MCF 10A (cell line): ENCODE measurements at regions not wholly inside any gene's neighbourhood (a gene's known extent, or its start where the extent isn't known, plus 50 kb on each side); places are given as distances from the start of the nearest gene placed in this dataset.
"Not testable (repeated sequence)": the region's sequence is repeated elsewhere in the genome, so short reads cannot be mapped to it uniquely, and the experiment has no call there.

Source experiments
- BruUV-seq: library from RNA; stranded (reverse); fragments of 400-500 nt; replicated peaks from 2 replicates; lab custom pipeline; 2021; lab: Mats Ljungman, UMichigan
- CTCF ChIA-PET: fragments of 300-600 bp; sonication (Branson Sonifier 250); formaldehyde crosslinking; extraction: SDS; loops from one replicate; lab custom pipeline; 2021; ENCODE audit warnings: antibody characterized with exemption, inconsistent platforms; lab: Yijun Ruan, JAX
- POLR2A ChIA-PET: fragments of 300-600, 350-650 bp; sonication (Branson Sonifier 250); formaldehyde crosslinking; extraction: SDS; loops from one replicate; lab custom pipeline; 2020; ENCODE audit warnings: antibody characterized with exemption, inconsistent platforms; lab: Yijun Ruan, JAX
- DNase-seq: peaks from one replicate; pipeline ENCODE4 v3.0.0-alpha.2; 2018; ENCODE audit not compliant: unreplicated experiment
- H3K27ac Mint-ChIP-seq: one replicate; pipeline ENCODE4 v1.8.0; 2022; ENCODE audit warnings: mild to moderate bottlenecking, low read depth, mixed read lengths; ENCODE audit not compliant: unreplicated experiment
- H3K27me3 Mint-ChIP-seq: one replicate; pipeline ENCODE4 v1.8.0; 2022; ENCODE audit warnings: mixed read lengths; ENCODE audit not compliant: insufficient read depth, unreplicated experiment
- H3K36me3 Mint-ChIP-seq: one replicate; pipeline ENCODE4 v1.8.0; 2022; ENCODE audit warnings: mild to moderate bottlenecking, moderate library complexity, mixed read lengths; ENCODE audit not compliant: insufficient read depth, unreplicated experiment
- H3K4me1 Mint-ChIP-seq: one replicate; pipeline ENCODE4 v1.8.0; 2022; ENCODE audit warnings: mixed read lengths; ENCODE audit not compliant: insufficient read depth, unreplicated experiment
- H3K4me3 Mint-ChIP-seq: one replicate; pipeline ENCODE4 v1.8.0; 2022; ENCODE audit warnings: mild to moderate bottlenecking, moderate library complexity, mixed read lengths; ENCODE audit not compliant: unreplicated experiment
- H3K9me3 Mint-ChIP-seq: one replicate; pipeline ENCODE4 v1.8.0; 2022; ENCODE audit warnings: mixed read lengths; ENCODE audit not compliant: unreplicated experiment
- intact Hi-C: fragments of 100-400 bp; cut with micrococcal nuclease; formaldehyde crosslinking; loops from 2 replicates; pipeline ENCODE4 v1.14.1; 2022
- TF ChIP-seq, protein P1 (sequence below): fragments of 200-600 bp; IDR thresholded peaks from one replicate; pipeline ENCODE4 v1.8.0; 2022; ENCODE audit warnings: antibody characterized with exemption, mild to moderate bottlenecking; ENCODE audit not compliant: unreplicated experiment

DNA sequence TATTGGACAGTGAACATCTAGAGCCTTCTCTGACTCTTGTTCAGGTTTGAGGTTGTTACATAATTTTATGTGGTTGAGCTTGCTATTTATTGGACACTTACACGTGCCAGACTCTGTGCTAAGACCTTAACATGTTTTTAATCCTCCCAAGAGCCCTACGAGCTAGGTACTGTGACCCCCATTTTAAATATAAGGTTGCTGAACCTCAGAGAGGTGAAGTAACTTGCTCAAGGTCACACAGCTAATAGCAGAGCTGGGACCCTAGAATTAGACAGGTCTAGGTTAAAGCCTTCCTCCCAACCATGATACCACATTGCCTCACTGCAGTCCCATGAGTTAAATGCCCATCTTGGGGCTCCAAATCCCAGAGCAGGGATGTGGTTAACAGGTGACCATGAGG, 135.7 kb upstream of the PITX1 start:
- H3K4me3 Mint-ChIP-seq: no peak overlapping the region
- ChIA-PET POLR2A (interaction anchor here (0.6 to 1.1 kb wide), 2 partner anchors 29 to 93 kb away, joined by 3 read pairs; no protein-coding TSS in a partner anchor), CTCF (interaction anchor here (0.6 to 0.7 kb wide), 3 partner anchors 33 to 238 kb away, joined by 3 read pairs; no protein-coding TSS in a partner anchor)
- DNase-seq: no peak
- H3K9me3 Mint-ChIP-seq: no peaks in the 10 kb centered on the region
- no peaks in the 10 kb centered on the region for H3K4me1 Mint-ChIP-seq
- TF ChIP-seq, protein P1, sequence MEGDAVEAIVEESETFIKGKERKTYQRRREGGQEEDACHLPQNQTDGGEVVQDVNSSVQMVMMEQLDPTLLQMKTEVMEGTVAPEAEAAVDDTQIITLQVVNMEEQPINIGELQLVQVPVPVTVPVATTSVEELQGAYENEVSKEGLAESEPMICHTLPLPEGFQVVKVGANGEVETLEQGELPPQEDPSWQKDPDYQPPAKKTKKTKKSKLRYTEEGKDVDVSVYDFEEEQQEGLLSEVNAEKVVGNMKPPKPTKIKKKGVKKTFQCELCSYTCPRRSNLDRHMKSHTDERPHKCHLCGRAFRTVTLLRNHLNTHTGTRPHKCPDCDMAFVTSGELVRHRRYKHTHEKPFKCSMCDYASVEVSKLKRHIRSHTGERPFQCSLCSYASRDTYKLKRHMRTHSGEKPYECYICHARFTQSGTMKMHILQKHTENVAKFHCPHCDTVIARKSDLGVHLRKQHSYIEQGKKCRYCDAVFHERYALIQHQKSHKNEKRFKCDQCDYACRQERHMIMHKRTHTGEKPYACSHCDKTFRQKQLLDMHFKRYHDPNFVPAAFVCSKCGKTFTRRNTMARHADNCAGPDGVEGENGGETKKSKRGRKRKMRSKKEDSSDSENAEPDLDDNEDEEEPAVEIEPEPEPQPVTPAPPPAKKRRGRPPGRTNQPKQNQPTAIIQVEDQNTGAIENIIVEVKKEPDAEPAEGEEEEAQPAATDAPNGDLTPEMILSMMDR: no peak
- no peaks in the 10 kb centered on the region for H3K36me3 Mint-ChIP-seq
- BruUV-seq: no TSS peak
- H3K27ac Mint-ChIP-seq: no peak overlapping the region
- intact Hi-C loops: no loop called here
- H3K27me3 Mint-ChIP-seq: peaks cover 22% of the 10 kb centered on the region

DNA sequence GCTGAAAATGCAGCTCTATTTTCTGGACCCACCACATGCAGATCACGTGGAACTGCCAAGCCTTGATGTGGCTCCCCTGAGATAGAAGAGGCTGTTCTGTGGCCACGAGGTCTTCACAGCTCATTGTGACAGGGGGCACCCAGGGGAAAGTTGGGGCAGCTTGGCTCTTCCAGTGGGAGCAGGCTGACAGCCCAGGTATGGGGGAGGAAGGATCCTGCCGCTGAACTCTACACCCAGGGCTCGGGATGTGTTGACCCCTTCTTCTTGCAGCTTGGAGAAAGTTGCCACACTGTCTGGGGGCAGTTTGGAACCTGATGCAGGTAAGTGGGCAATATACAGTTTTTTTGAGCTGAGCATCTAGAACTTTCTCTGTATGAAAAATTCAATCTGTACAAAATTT, 133.6 kb upstream of the PITX1 start:
- Mint-ChIP-seq H3K9me3 (no peaks in the 10 kb centered on the region), H3K4me1 (no peaks in the 10 kb centered on the region), H3K27ac (no peak overlapping the region), H3K4me3 (no peak overlapping the region), H3K36me3 (no peaks in the 10 kb centered on the region), H3K27me3 (peaks cover 21% of the 10 kb centered on the region)
- CTCF ChIA-PET: interaction anchor here (0.5 to 2.4 kb wide), 9 partner anchors 11 to 143 kb away, joined by 3 to 10 read pairs (median 3); no protein-coding TSS in a partner anchor
- no peak for DNase-seq
- TF ChIP-seq, protein P1: no peak
- POLR2A ChIA-PET: interaction anchor here (0.6 to 1.4 kb wide), 4 partner anchors 11 to 257 kb away, joined by 3 to 4 read pairs (median 4); no protein-coding TSS in a partner anchor
- intact Hi-C loops: no loop called here
- no TSS peak for BruUV-seq

DNA sequence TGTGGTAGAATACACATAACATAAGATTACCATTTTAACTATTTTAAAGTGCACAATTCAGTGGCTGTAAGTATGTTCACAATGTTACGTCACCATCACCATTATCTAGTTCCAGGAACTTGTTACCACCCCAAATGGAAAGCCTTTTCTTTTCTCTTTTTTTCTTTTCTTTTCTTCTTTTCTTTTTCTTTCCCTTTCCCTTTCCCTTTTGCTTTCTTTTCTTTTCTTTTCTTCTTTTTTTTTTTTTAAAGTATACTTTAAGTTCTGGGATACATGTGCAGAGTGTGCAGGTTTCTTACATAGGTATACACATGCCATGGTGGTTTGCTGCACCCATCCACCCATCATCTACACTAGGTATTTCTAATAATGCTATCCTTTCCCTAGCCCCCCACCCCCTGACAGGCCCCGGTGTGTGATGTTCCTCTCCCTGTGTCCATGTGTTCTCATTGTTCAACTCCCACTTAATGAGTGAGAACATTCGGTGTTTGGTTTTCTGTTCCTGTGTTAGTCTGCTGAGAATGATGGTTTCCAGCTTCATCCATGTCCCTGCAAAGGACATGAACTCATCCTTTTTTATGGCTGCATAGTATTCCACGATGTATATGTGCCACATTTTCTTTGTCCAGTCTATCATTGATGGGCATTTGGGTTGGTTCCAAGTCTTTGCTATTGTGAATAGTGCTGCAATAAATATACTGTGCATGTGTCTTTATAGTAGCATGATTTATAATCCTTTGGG, 131.0 kb upstream of the PITX1 start:
- H3K4me1 Mint-ChIP-seq, H3K36me3 Mint-ChIP-seq, intact Hi-C loops, H3K4me3 Mint-ChIP-seq, CTCF ChIA-PET, BruUV-seq, H3K27me3 Mint-ChIP-seq, DNase-seq, H3K27ac Mint-ChIP-seq, H3K9me3 Mint-ChIP-seq: not testable (repeated sequence)
- POLR2A ChIA-PET: interaction anchor here (0.7 kb wide), 1 partner anchor 51 kb away, joined by 4 read pairs; no protein-coding TSS in a partner anchor

DNA sequence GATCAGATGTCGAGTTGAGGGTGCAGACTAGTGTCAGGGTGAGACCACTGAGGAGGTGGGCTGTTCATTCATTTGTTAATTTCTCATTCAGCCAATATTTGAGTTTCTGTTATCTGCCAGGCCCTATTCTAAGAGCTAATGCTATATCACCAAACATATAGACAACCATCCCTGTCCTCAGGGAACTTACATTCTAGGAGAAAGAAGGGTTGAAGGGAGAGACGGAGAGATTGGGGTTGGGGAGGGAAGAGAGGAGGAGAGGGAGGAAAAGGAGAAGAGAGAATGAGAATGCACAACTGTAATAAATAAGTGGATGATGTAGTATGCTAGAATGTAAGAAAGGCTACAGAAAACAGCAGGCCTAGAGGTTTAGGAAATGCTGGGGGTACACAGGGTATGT, 129.9 kb upstream of the PITX1 start:
- H3K27me3 Mint-ChIP-seq: no peaks in the 10 kb centered on the region
- no peaks in the 10 kb centered on the region for H3K36me3 Mint-ChIP-seq
- no peaks in the 10 kb centered on the region for H3K4me1 Mint-ChIP-seq
- no TSS peak for BruUV-seq
- TF ChIP-seq, protein P1: no peak
- H3K9me3 Mint-ChIP-seq: peaks cover 10% of the 10 kb centered on the region
- intact Hi-C loops: no loop called here
- ChIA-PET CTCF (interaction anchor here (0.5 kb wide), 1 partner anchor 131 kb away, joined by 3 read pairs; no protein-coding TSS in a partner anchor), POLR2A (interaction anchor here (0.5 kb wide), 1 partner anchor 1140 kb away, joined by 3 read pairs; no protein-coding TSS in a partner anchor)
- H3K4me3 Mint-ChIP-seq: no peak overlapping the region
- H3K27ac Mint-ChIP-seq: no peak overlapping the region
- no peak for DNase-seq
